NCI-H446 (cell line): ENCODE measurements at regions not wholly inside any gene's neighbourhood (a gene's known extent, or its start where the extent isn't known, plus 50 kb on each side); places are given as distances from the start of the nearest gene placed in this dataset.
"Not testable (repeated sequence)": the region's sequence is repeated elsewhere in the genome, so short reads cannot be mapped to it uniquely, and the experiment has no call there.

Source experiments
- DNase-seq, 2 experiments: peaks; one replicate each; lab custom pipeline; 2025; lab: John Stamatoyannopoulos, UW

DNA sequence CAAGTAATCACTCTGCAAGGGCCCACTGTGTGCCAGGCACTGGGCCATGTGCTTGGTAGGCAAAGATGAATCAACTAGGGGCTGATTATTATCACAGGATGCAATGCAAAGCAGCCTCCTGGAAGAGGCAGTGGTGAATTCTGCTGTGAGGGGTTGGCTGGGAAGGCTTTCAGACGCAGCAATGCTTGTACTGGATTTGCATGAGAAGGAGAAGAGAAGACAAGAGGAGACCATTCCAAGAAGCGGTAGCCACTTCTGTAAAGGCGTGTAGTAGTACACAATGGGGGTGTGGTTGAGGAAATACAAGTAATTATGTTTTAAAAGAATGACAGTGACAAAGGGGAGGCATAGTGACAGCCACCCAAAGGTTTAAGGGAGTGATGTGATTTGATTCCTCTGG, 502.7 kb downstream of the PLCL1 start:
- DNase-seq, result no peak

DNA sequence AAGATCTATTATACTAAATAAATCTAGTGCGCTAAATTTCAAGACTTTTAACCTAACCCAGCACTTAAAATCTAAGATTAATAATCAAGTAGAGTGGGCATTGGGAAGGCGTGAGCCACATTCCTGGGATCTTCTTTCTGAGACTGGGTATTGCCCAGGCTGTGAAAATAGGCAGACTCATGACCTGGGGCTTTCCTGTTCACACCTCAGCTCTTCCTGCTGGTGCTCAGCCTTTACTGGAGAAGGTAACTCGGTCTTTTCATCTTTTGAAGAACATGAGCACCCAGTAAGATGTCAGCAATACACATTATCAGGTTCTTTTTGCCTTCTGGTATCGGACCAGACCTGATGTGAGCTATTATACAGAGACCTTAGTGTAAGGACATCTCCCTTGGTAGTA, 500.5 kb downstream of the PLCL1 start:
- no peak for DNase-seq

- no peak for DNase-seq
These were observed 493.0 kb downstream of the PLCL1 start for GRCh38 chr2:198297350-198297749.

DNA sequence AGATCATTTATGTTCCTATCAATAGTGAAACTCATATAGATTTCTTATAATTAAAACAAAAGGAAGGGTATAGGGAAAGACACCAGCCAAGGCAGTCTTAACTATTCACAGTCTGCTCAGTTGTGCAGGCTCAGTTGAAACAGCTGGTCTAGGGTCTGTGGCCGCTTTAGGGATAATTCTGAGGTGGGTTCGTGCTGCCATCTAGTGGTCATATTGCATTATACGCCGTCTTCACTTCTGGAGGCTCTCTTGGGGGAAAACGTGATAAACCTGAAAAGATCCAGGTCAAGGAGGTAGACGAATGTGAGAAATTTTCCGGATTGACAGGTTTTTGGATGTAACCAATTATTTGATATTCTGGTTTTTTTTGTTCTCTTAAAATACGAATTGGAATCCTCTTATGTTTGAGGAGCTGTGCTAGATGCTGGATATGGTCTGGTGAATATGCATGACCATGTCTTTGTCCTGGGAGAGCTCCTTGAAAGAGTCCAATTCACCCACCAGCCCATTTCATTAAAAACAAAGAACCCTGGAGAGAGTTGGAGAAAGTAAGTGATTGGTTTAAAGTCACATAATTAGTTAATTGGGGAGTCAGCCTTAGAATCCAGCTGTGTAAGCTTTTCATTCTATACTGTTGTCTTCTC, 492.4 kb downstream of the PLCL1 start:
- peak; percentile 15 to 63 for DNase-seq

GRCh38 chr2:198293281-198293680, 488.9 kb downstream of the PLCL1 start:
- DNase-seq, result no peak

DNA sequence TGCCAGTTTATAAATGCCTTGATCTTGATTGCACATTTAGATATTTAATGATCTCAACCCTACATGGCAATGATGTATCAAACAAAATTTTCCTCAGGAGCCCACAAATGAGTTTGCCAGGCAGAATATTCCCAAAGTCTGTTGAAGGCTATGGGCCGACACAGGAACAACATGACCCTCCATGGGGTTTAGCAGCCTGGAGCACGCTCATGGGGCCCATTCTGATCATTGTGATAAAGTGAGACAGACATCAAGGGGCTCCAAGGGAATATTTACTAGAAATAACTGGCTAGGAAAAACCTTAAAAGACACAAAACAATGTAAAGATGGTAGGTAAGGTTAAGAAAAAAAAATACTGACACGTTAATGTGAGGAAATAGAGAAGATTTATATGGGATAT, 485.4 kb downstream of the PLCL1 start:
- DNase-seq, result no peak

GRCh38 chr2:198287706-198288105, 483.3 kb downstream of the PLCL1 start:
- no peak for DNase-seq

- DNase-seq, result no peak
These were observed 480.8 kb downstream of the PLCL1 start for GRCh38 chr2:198285216-198285615.

DNA sequence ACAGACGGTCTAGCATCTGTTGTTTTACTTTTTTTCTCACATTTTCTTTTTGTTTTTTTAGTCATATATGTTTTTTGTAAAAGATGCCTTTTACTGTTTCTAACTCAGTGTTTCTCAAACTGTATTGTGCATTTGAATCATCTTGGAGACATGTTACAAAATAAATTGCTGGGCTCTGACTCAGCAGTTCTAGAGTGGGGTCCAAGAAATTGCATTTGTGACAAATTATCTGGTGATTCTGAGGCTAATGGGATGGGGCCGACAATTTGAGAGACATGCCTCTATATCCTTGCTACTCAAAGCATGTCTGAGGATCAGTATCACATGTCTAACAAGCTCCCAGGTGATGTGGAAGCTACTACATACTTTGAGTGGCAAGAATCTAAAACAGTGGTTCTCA, 478.8 kb downstream of the PLCL1 start:
- no peak for DNase-seq

DNA sequence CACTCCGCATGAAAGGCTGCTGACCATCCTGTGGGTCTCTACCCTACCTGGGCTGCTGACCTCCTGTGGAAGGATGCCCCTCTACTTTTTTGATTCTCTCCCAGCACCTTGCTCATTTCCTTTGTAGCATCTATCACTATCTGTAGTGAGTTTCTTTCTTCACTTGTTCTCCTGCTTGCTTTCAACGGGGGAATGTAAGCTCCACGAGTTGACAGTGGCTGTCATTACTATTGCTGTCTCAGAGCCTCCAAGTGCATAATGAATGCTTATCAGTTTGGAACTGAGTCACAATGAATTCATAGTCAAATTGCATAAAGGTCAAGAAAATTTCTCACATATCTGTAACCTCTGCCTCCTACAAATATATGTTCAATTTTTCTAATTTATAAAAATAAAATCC, 477.7 kb downstream of the PLCL1 start:
- no peak for DNase-seq

DNA sequence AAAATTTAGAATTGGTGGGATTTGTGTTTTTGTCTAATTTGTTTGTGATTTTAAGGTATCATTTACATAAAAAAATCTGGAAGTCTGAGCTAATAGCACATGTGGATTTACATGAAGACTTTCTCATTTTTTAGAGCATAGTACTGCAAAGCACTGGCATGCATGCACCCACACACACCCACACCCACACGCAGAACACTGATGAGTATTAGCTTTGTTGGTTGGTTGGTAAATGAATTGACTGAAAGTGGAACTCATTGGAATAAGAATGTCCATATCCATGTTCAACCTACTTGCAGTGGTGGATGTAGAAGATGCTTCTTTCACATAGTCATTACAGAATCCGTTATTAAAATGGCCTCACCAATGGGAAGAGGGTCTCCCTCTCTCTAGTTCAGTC, 475.8 kb downstream of the PLCL1 start:
- no peak for DNase-seq

DNA sequence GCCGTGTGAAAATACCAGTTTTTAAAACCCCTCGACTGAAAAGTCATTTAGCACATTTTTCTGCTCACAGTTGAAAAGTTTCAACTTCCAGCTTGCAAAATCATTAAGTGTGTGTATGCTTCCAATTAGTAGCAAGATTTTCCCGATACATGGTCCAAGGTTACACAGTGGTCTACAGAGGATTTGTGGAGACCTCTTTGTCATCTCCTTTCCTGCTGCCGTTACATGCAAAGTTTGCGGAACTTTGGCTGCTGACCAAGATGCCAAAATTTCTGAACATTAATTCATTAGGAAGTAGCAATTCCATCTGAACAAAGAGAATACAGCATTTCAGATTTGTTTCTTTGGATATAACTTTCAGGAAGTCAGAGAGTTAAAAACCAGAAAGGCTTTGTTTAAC, 474.6 kb downstream of the PLCL1 start:
- DNase-seq, result no peak

DNA sequence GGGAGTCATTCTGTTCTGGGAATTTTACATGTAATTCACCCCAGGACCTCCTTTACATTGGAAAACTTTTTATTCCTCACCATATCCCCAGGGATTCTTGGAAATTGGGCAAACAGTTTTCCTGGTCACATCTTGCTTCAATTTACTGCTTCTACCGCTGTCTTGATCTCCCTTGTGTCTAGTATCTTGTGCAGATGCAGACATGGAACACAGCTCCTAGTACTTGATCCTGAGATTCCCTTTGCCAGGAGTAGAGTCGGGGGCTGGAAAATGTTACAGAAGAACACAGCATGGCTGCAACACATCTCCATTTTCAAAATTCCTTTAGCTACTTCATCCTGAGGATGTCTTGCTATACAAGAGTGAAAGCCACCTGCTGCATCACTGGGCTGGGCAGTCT, 472.8 kb downstream of the PLCL1 start:
- DNase-seq, result no peak

GRCh38 chr2:198273660-198274059, 469.3 kb downstream of the PLCL1 start:
- no peak for DNase-seq

DNA sequence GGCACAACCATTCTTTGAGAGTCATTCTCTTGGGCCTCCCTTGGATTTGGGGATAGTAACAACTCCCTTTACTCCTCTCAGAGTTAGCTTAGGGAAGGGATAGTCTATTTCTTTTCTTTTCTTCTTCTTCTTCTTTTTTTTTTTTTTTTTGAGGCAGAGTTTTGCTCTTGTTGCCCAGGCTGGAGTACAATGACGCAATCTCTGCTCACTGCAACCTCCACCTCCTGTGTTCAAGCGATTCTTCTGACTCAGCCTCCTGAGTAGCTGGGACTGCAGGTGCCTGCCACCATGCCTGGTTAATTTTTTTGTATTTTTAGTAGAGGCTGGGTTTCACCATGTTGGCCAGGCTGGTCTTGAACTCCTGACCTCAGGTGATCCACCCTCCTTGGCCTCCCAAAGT, 465.8 kb downstream of the PLCL1 start:
- not testable (repeated sequence) for DNase-seq

DNA sequence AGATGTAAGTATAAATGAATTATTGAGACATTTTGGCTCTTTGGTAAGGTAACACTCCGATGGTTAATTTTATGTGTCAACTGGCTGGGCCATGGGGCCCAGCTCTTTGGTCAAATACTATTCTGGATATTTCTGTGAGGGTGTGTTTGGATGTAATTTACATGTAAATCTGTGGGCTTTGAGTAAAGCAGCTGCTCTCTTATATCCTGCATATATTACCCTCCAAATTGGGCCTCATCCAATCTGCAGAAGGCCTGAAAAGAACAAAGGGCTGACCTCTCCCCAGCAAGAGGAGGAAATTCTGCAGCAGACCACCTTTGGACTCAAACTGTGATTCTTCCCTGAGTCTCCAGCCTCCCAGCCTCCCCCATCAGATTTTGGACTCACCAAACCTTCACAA, 464.1 kb downstream of the PLCL1 start:
- no peak for DNase-seq

DNA sequence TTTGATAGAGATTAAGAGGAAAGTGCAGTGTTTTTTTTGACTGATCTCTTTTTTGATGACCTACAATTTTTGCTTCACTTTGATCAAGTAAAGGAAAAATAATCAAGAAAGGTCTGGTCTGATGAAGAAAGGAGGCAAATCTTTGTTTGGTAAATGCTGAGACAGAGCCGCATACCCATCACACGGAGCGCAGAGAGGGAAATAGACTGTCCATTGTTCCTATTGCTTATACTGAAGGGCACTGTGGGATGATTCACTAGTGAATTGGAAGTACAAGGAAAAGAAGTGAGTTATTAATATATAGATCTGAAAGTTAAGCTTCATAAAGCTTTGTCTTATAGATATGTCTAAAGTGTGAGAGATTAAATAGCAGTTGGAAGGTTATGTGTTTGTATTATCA, 455.1 kb downstream of the PLCL1 start:
- no peak for DNase-seq

GRCh38 chr2:198254536-198255090, 450.2 kb downstream of the PLCL1 start:
- DNase-seq, result no peak

GRCh38 chr2:198253995-198254394, 449.6 kb downstream of the PLCL1 start:
- DNase-seq, result no peak

DNA sequence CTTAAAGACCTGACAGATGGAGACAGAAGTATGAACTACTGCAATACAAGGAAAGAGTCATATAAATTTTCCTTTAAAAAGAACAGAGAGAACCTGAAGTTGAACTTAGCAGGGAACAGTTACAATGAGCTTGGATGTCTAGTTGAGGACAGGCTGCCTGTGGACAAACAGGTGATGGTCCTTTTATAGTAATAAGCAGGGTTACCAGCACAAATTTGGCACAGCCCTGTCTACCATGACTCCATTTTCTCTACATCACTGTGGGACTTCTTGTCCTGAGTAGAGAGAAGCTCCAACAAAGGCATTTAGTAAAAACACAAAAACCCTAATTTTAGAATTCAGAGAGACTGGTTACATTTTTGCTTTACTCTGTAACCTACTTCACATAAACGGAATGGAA, 448.1 kb downstream of the PLCL1 start:
- no peak for DNase-seq

- no peak for DNase-seq
These were observed 437.7 kb downstream of the PLCL1 start for GRCh38 chr2:198242093-198242492.

- no peak for DNase-seq
These were observed 434.0 kb downstream of the PLCL1 start for GRCh38 chr2:198238429-198238828.

GRCh38 chr2:198236338-198236737, 431.9 kb downstream of the PLCL1 start:
- no peak for DNase-seq

DNA sequence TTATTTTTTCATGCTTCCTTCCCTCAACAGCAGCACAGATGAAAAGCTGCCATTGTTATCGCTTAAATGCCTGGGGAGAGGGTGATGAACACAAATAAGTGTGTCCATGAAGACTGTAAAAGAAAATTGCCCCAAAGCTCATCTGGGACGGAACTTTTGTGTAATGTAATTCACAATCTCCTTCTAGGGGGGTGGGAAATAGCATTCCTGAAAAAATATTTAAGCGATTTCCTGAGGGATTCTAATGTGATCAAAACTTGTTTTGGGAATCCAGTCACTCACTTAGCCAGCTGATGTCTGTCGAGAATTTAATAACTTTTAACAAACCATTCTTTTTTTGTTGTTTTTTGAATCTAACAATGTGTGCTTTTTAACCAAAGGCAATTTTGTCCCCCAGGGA, 427.9 kb downstream of the PLCL1 start:
- DNase-seq, result no peak
